NCI-H1436 treated with DMSO at 0.1 percent for 48 hours (cell line): ENCODE measurements at regions not wholly inside any gene's neighbourhood (a gene's known extent, or its start where the extent isn't known, plus 50 kb on each side); places are given as distances from the start of the nearest gene placed in this dataset.
"Not testable (repeated sequence)": the region's sequence is repeated elsewhere in the genome, so short reads cannot be mapped to it uniquely, and the experiment has no call there.

Source experiments
- DNase-seq: peaks from one replicate; lab custom pipeline; 2025; lab: John Stamatoyannopoulos, UW

DNA sequence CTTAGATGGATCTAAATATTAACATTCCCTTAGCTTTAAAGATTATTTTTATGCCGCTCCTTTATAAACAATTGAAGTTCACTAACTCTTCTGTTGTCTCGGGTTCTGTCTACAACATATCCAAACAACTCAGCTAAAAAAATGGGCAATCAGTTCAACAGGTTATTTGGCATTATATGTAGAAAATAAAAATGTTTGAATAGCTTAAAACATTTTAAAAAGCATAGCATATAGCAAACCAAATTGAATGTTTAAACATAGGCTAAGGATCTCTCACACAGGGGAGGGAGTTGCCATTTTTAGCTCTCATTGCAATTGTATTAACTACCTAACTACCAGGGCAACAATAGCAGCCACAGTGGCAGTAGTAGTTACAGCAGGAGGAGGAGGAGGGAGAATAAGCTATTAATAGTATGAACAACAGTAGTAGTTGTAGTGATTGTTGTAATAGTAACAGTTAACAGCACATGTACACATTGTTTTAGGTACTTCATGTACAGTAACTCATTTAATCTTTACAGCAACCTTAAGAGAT lies 404.2 kb downstream of the KCNRG start:
- no peak for DNase-seq

DNA sequence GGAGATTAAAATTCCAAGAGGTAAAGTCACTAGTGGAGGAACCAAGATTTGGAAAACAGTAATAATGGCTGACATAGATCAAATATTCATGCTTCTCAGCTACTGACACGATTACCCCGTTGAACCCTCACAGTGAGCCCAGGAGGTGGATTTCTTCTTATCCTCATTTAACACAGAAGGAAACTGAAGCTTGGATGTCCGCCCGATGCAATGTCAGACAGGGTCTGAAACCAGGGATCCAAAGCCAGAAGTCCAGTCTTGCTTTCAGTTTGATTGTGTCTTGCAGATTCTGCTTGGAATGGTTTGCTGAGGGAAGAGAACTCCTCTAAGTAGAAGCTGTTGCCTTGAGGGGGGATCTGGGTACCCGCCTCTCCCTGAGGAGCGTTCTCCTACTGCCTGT lies 404.7 kb downstream of the KCNRG start:
- DNase-seq = no peak

DNA sequence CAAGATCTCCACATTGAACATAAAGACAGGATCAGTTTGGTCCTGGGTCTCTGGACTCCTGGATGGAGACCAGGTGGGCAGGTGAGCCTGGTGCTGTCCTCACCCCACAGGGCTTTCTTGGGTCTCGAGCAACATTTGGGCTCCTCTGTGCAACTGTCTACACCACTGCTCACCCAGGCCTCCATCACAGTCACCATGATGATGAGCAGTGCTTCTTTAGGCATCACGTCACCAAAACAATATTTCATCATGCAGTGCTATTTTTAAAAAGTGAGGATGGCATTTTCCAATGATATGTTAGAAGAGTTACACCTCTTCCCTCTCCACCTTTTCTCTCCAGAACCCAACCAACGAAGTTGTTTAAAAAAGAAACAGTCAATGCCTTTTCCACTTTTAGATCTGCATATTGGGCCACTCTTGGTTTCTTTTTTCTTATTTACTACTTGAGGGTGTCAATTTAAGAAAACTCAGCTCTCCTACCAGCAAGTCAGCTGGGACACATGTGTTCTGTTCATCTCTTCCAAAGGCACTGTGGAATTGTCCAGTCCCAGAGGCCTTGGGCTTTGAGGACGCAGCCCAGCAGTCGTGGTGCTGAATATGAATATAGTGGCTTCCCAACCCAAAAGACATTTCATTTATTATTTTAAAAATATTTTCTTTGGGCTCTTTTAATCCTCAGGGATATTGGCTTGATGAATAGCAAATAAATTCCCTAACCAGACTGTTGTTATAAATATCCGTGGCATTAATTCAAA lies 405.7 kb downstream of the KCNRG start:
- DNase-seq = no peak

DNA sequence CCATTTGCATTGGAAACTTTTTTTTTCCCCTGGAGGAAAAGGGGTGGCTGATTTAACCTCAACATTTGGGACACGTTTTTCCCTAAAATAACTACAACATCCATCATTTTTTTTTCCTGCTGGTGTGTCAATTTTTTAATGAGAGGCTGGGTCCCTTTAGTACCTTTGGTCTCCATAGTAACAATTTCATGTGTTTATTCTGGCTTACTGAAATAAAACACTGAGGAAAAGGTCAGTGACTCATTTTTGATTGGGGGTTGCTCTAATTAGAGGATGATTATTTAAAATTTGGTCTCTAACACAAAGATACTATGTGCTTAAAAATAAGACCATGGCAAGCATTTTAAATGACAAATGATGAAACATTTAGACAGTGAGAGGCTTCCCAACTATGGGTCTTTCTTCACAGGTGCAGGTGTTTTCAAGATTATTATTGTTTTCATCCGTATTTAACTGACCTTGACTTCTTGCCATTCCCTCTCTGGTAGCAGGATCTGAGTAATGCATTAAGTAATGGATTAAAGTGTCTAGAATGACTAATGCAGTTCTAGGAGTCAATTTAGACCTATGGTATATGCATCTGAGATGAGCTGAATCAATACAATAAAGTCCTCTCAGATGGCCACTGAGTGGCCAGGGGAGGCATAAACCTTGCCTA lies 406.4 kb downstream of the KCNRG start:
- no peak for DNase-seq

DNA sequence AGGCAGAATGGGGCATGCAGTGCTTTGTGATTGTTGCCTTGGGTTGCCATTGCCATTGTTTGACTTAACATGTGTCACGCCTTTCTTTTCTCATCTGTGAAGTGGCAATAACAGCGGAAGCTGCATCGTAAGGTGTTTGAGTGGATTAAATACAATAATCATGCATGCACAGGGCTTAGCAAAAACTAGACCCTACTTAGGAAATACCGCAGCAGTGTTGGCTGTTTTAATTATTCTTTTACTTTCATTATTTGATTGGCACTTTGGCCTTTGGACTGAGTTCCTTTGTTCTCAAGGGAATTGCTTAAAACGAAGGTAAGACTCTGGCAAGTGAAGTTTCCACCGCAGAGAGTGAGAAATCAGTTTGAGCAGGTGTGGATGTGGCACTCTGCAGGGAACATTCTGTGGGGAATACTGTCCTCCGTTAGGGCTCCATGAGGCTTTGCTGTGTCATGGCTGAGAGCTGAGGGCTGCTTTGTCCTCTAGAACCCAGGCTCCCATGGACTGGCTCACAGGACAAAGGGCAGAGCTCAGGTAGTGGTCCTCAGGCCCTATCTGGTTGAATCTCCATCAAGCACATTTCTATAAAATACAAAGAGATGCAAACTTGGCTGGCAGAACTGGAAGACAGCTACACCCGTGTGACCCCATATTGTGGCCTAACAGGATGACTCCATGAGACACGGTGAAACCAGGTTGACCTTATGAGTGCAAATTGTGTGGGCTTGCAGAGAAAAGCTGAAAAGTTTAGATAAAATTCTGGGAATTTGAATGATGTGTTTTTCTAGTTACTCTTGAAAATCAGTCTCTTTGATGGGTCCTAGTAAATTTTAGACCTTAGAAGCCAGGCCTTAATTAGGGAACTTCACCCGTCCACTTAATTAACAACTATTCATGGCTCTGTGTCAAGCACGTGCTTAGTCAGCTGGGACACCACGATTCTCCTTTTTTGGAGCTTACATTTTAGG lies 407.2 kb downstream of the KCNRG start:
- DNase-seq = no peak

DNA sequence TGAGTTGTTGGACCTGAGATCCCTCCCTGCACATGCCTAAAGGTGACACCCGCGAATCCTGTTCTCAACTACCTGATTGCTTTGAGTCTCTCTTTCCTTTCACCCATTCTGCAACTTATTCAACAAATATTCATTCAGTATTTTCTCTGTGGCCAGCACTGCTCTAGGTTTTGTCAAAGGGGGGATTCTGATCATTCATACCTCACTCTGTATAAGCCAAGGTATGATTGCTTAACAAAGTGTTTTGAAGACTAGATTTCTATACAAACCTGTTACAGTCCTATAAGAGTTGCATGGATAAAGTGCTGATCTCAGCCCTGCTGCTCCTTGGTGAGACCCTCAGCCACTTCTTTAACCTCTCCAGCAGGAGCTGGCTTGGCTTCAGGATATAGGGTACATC lies 409.7 kb downstream of the KCNRG start:
- DNase-seq = no peak

DNA sequence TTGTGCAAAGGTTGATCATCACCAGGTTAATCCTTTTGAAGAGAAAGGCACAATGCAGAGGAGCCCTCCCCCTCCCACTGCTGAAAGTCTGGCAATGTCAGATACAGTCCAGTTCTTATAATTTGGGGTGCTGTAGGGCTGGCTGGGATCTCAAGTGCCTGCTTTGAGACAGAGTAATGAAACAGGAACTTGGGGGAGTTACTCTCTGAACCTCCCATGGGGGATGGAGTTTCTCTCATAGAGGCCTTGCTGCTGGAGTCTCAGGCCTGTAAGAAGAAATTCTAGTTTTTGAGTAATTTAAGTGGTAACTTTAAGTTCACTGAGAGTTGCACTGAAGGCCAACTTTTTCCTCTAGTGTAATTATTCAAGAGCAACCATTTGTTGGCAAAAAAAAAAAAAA lies 410.5 kb downstream of the KCNRG start:
- no peak for DNase-seq

DNA sequence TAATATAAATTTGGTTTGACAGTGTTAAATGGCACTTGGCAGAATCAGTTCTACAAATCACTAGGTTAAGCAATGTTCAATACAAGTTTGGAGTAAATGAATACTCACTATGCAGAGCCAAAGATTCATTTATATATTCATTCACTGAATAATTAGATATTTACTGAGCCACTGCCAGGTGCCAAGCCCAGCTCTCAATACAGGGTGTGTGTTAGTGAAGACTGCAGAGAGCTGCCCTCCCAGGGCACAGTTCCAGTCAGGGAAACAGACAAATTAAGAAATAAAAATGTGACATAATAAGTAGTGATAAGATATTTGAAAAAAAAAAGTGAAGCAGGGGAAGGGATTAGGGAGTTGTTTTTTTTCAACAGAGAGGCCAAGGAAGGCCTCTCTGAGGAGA lies 411.7 kb downstream of the KCNRG start:
- DNase-seq = no peak

DNA sequence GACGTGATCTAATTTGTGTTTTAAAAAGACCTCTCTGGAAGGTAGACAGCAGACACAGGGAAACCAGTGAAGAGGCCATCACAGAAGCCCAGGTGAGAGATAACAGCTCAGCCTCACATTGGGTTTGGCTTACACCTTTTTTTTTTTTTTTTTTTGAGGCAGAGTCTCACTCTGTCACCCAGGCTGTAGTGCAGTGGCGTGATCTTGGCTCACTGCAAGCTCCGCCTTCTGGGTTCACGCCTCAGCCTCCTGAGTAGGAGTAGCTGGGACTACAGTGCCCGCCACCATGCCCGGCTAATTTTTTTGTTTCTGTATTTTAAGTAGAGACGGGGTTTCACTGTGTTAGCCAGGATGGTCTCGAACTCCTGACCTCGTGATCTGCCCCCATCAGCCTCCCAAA lies 412.3 kb downstream of the KCNRG start:
- not testable (repeated sequence) for DNase-seq

DNA sequence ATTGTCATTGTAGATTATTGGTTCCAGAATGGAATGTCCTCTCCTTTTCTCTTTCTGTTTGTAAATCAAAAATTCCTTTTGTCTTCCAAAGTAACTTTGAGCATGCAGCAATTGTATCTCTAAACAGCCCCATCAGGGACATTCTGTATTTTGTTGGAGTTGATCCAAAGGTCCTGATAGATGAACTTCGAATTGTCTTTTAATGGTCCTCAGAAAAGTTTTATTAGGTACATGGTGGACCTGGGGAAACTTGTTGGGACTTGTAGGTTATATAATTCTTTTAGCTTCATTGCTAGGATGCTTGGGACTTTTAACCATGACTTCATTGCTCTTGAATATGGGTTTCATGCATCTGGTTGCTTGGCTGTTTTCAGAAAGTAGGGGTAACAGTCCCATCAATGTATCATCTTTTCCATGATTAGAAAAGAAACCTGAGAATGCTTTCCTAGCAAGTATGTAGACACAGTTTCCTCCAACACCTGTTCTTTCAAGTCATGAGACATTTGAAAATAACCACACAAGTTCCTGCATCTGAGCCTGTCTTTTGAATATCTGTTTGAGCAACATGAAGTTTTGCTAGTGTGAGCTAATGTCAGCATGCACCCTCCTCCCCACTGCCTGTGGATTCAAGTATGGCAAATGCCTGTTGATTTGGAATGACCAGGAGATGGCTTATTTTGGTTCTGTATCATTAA lies 413.1 kb downstream of the KCNRG start:
- no peak for DNase-seq

DNA sequence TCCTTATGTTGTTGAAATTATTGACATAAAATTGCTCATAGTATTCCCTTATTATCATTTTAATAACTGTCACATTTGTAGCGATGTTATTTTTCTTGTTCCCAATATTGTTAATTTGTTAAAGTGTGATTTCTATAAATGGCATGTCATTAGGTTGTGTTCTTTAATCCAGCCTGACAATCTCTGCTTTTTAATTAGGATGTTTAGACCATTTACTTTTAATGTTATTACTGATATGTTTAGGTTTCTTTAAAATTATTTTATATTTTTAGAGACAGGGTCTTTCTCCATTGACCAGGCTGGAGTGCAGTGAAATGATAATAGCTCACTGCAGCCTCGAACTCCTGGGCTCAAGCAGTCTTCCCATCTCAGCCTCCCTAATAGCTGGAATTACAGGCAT lies 408.5 kb downstream of the DLEU7 start:
- DNase-seq = no peak

DNA sequence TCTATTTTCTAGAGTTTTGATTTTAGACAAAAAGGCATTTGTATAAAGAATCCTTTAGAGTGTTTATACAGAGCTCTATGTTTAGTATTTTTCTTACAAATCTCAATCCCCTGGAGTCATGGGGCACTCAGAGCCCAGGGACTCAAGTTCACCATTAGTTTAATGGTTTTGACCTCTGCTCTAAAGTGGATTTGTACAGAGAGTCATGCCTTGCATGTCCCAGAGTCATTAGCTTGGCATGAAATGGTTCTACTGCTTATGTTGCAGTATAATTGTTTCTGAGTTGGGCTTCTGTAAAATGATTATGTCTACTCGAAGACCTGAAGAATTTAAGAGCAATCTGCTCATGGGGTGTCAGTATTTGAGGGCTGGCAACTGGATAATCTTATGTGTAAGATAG lies 406.2 kb downstream of the DLEU7 start:
- DNase-seq = no peak

DNA sequence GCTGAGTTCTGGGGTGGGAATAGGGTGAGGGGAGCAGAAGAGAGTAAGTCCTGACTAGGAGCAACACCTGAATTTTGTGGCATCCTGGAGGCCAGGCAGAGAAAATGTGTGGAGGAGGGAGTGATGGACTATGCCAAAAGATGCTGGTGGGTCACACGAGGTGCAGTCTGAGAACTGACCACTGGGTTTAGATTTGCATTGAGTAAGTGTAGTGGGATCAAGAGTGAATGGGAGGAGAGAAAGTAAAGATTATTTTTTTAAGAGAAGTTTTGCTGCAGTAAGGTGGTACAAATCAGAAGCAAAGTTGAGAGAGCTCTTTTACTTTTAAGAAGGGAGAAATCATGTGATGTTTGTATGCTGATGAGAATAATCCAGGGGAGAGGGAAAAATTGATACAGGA lies 405.1 kb downstream of the DLEU7 start:
- DNase-seq = no peak

DNA sequence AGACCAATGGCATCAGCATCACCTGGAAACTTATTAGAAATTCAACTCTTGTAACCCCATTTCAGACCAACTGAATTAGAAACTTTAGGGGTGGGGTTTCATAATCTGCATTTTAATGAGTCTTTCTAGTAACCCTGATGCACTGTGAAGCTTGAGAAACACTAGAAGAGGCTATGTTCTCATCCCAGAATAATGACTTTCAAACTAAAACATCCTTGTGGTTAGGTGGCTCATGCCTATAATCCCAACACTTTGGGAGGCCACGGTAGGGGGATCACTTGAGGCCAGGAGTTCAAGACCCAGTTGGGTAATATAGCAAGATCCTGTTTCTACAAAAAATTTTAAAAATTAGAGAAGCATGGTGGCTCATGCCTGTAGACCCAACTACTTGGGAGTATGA lies 402.4 kb downstream of the DLEU7 start:
- DNase-seq = no peak

DNA sequence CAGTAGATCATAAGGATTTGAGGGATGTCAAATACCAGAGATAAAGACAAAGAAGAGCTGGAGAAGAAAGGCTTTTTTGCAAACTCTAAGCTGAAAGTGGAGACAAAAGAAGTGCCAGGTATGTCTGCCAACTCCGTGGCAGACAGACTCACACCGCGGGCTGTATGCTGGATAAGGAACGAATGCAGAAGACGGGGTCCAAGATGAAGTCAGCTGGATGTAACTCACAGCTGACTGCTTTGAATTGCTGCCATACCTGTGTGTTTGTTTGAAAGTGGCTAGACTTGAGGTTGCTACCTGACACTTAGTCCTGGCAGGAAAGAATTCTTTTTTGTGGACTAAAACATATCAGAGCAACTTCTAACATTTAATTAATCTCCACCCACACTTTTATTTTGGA lies 398.8 kb downstream of the DLEU7 start:
- DNase-seq = no peak

DNA sequence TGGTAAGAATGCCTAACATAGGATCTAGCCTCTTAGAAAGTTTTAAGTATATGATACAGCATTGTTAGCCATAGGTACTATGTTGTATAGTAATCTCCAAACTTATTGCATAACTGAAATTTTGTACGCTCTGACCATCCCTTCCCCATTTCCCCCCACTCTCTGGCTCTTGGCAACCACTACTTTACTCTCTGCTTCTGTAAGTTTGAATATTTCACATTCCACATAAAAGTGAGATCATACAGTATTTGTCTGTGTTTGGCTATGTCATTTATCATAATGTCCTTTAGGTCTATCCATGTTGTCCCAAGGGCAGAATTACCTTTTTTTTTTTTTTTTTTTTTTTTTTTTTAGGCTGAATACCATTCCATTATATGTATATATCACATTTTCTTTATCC lies 396.9 kb downstream of the DLEU7 start:
- no peak for DNase-seq

DNA sequence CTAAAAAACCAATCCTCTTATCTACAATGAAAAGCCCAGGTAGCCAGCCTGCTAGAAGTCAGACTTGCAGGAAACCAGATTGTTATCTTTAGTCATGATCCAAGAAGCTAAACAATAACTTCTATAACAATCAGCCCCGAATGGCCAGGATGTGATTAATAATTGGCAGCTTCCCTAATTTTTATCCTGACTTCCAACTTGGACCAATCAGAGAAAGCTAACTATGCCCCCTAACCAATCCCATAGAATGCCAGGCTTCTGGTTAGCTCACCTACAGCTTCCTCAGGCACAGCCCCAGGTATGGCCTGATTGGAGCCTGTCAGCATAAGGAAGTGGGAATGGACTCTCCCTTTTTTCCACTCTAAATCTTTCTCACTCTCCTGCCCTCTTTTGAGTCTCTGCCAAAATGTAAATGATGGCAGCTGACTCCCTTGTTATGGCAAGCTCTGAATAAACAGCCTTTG lies 394.9 kb downstream of the DLEU7 start:
- no peak for DNase-seq

DNA sequence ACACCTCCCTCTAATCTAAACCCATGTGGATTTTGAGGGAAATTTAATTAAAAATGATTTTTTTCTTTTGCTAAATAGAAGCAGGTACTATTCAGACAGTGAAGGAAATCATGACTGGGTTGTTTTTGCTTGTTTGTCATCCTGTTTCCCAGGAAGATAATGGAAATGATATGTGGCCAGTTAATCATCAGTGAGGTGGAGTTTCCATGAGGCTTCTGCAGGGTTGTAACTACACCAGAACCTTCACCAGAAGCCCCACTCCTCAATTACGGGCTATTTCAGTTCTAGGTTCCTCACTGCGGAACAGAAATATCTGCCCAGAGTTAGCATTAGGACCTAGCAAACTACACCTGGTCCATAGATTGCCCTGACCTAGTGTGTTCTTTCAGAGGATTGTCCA lies 394.0 kb downstream of the DLEU7 start:
- DNase-seq = no peak

DNA sequence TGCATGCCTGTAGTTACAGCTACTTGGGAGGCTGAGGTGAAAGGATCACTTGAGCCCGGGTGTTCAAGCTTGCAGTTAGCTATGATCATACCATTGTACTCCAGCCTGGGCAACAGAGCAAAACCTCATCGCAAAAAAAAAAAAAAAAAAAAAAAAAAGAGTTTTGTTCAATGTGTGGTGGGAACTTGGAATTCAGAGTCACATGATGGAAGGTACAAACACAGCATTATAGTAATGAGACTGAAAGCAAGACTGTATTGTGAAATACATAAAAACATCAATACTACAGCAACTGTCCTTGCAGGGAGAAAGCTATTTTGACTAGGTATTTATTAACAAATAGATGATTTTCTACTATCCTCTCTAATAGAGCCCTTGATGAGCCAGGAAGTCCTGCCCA lies 393.2 kb downstream of the DLEU7 start:
- DNase-seq = no peak

DNA sequence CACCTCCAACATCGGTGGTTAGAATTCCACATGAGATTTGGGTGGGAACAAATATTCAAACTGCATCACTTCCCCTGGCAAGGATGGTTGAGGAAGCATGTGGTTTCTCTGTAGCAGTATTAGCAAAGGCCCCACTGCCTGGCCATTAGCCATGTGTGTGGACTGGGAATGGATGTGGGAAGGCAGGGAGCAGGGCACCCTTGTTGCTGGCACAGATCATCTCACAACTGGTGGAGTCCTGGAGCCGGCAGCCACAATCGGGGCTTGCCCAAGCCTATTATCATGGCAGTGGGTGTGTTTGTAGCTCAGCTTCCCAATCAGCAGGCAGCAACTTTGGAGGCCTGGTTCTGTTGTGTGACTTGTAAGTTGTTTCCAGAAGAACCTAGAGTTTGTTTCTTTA lies 391.9 kb downstream of the DLEU7 start:
- no peak for DNase-seq

DNA sequence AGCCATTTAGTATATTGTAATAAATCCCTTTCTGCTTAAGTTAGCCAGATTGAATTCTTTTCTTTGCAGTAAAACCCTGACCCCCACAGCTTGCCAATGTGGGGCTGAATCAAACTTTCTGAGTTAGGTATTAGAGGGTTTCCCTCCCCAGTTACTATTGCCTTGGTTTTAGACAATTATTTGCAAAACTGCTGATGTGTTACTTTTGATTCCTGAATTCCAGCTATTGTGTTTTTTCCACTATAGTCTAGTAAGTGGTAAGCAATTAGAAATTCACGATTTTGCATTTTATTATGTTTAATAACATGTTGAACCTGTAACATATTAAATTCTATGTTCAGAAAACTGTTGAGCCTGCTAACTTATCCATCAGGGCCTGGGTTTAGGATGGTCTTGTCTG lies 391.5 kb downstream of the DLEU7 start:
- no peak for DNase-seq

DNA sequence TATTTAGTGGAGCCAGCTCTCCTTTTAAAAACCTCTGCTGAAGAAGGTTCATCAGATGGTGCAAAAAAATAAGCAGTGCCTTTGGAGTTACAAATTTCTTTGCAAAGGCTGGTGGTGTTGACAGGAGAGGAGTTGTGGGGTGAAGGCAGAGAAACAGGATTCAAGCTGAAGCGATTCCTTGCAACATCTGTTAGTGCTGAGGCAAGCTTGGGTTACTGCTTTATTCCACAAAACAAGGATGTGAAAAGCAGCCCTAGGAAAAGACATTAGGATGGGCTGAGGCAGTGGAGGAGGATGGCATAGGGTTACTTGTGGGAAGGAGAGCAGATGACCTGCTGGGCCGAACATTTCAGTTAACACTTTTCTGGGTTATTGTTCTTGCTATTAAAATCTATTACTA lies 390.7 kb downstream of the DLEU7 start:
- no peak for DNase-seq
